SU-DHL-6 (cell line): ENCODE measurements at regions not wholly inside any gene's neighbourhood (a gene's known extent, or its start where the extent isn't known, plus 50 kb on each side); places are given as distances from the start of the nearest gene placed in this dataset.
"Not testable (repeated sequence)": the region's sequence is repeated elsewhere in the genome, so short reads cannot be mapped to it uniquely, and the experiment has no call there.

ENCODE experiments used
- H2AFZ ChIP-seq: fragments of 200-600 bp; sonication (generic); 2 replicates; pipeline ENCODE4 v1.6.1; 2014; ENCODE audit warnings: low read depth, mild to moderate bottlenecking, moderate library complexity, mixed read lengths, antibody characterized with exemption, low read length; ENCODE audit not compliant: severe bottlenecking
- H3F3A ChIP-seq: fragments of 200-600 bp; shearing (Covaris generic); 2 replicates; pipeline ENCODE4 v1.6.0; 2016; ENCODE audit warnings: antibody characterized with exemption, mild to moderate bottlenecking; ENCODE audit not compliant: insufficient read depth
- H3K27ac ChIP-seq: fragments of 200-600 bp; sonication (generic); 2 replicates; pipeline ENCODE4 v1.5.1; 2016; ENCODE audit warnings: low read depth, mild to moderate bottlenecking, low read length, moderate library complexity, mixed read lengths
- H3K27me3 ChIP-seq: fragments of 200-600 bp; sonication (generic), shearing (Covaris generic); 2 replicates; pipeline ENCODE4 v1.6.0; 2014; ENCODE audit warnings: mild to moderate bottlenecking, low read length
- H3K36me3 ChIP-seq: fragments of 200-600 bp; sonication (generic); 2 replicates; pipeline ENCODE4 v1.6.1; 2014; ENCODE audit warnings: mild to moderate bottlenecking, low read length, mixed read lengths
- H3K4me2 ChIP-seq: fragments of 300-600, 200-600 bp; shearing (Covaris generic), sonication (generic); 2 replicates; pipeline ENCODE4 v1.6.0; 2014; ENCODE audit warnings: low read length, low read depth, mild to moderate bottlenecking; ENCODE audit not compliant: poor library complexity, severe bottlenecking
- H3K4me3 ChIP-seq: fragments of 200-600 bp; sonication (generic); 2 replicates; pipeline ENCODE4 v1.5.1; 2014; ENCODE audit warnings: antibody characterized with exemption, low read length, mild to moderate bottlenecking, mixed read lengths; ENCODE audit not compliant: insufficient read depth, poor library complexity, severe bottlenecking
- H3K79me2 ChIP-seq: fragments of 200-600 bp; sonication (generic); 2 replicates; pipeline ENCODE4 v1.6.1; 2014; ENCODE audit warnings: mild to moderate bottlenecking, low read length, moderate library complexity; ENCODE audit not compliant: insufficient read depth
- H3K9ac ChIP-seq: fragments of 200-600 bp; sonication (generic); 2 replicates; pipeline ENCODE4 v1.7.0; 2014; ENCODE audit warnings: mild to moderate bottlenecking, low read length
- H3K9me2 ChIP-seq: fragments of 200-600 bp; sonication (generic); replicated peaks from 2 replicates; pipeline ENCODE4 v1.6.1; 2014; ENCODE audit warnings: low read length; ENCODE audit not compliant: insufficient read depth
- H3K9me3 ChIP-seq: fragments of 200-600 bp; sonication (generic); 2 replicates; pipeline ENCODE4 v1.6.1; 2014; ENCODE audit warnings: low read length, mixed read lengths; ENCODE audit not compliant: insufficient read depth
- H4K20me1 ChIP-seq: fragments of 200-600 bp; sonication (generic); 2 replicates; pipeline ENCODE4 v1.6.1; 2014; ENCODE audit warnings: low read depth, mild to moderate bottlenecking, antibody characterized with exemption, low read length, moderate library complexity, mixed read lengths
- CTCF ChIP-seq: fragments of 200-600 bp; sonication (generic); IDR thresholded peaks from one replicate; pipeline ENCODE4 v1.5.1; 2017; ENCODE audit warnings: antibody characterized with exemption, mild to moderate bottlenecking, low read length, moderate library complexity; ENCODE audit not compliant: insufficient read depth, poor library complexity, severe bottlenecking
- EZH2phosphoT487 ChIP-seq: fragments of 200-600 bp; sonication (generic), shearing (Covaris generic); conservative IDR thresholded peaks from 2 replicates; pipeline ENCODE4 v1.6.1; 2018; ENCODE audit warnings: mild to moderate bottlenecking, antibody characterized with exemption, low read length, moderate library complexity, mixed read lengths

- Histone ChIP-seq H2AFZ (no peak overlapping the region), H3K27ac (no peak overlapping the region), H3K36me3 (no peaks in the 10 kb centered on the region), H3K9me3 (no peaks in the 10 kb centered on the region), H3K27me3 (no peaks in the 10 kb centered on the region), H3K4me3 (no peak overlapping the region), H3K9ac (no peak overlapping the region), H3K9me2 (no peaks in the 10 kb centered on the region), H4K20me1 (no peaks in the 10 kb centered on the region; the same call in 1 of the 2 replicates), H3K79me2 (no peaks in the 10 kb centered on the region), H3K4me2 (no peak overlapping the region), H3F3A (no peaks in the 10 kb centered on the region)
- no peak for TF ChIP-seq CTCF
- TF ChIP-seq EZH2phosphoT487: no peak
Observed at GRCh38 chr5:92041206-92041605, 658.1 kb upstream of the ARRDC3 start.

GRCh38 chr5:92029792-92030191 lies 646.7 kb upstream of the ARRDC3 start:
- H3K27me3 ChIP-seq, H3K27ac ChIP-seq, H3K79me2 ChIP-seq, H3K4me3 ChIP-seq, H3K9me3 ChIP-seq, H2AFZ ChIP-seq, H4K20me1 ChIP-seq, H3F3A ChIP-seq, H3K9me2 ChIP-seq, H3K4me2 ChIP-seq, H3K36me3 ChIP-seq, H3K9ac ChIP-seq: not testable (repeated sequence)

- Histone ChIP-seq H3K4me3 (no peak overlapping the region), H4K20me1 (no peaks in the 10 kb centered on the region), H3K9ac (no peak overlapping the region), H3K4me2 (no peak overlapping the region), H3K9me3 (no peaks in the 10 kb centered on the region), H3K36me3 (no peaks in the 10 kb centered on the region), H3K27ac (no peak overlapping the region), H2AFZ (no peak overlapping the region), H3F3A (no peaks in the 10 kb centered on the region), H3K27me3 (no peaks in the 10 kb centered on the region), H3K9me2 (no peaks in the 10 kb centered on the region), H3K79me2 (no peaks in the 10 kb centered on the region)
- no peak for TF ChIP-seq CTCF
- no peak for TF ChIP-seq EZH2phosphoT487
Observed at GRCh38 chr5:92023555-92023954, 640.4 kb upstream of the ARRDC3 start.

GRCh38 chr5:92023141-92023471 lies 640.0 kb upstream of the ARRDC3 start:
- TF ChIP-seq EZH2phosphoT487 (no peak), CTCF (no peak)
- no peaks in the 10 kb centered on the region for H3K79me2 ChIP-seq
- no peak overlapping the region for H3K9ac ChIP-seq
- no peak overlapping the region for H3K27ac ChIP-seq
- no peaks in the 10 kb centered on the region for H3K36me3 ChIP-seq
- no peaks in the 10 kb centered on the region for H3K9me2 ChIP-seq
- H4K20me1 ChIP-seq: no peaks in the 10 kb centered on the region
- H3K9me3 ChIP-seq: no peaks in the 10 kb centered on the region
- no peak overlapping the region for H3K4me3 ChIP-seq
- H3F3A ChIP-seq: no peaks in the 10 kb centered on the region
- no peak overlapping the region for H3K4me2 ChIP-seq
- no peaks in the 10 kb centered on the region for H3K27me3 ChIP-seq
- H2AFZ ChIP-seq: no peak overlapping the region
